ENCODE measurements at regions not wholly inside any gene's neighbourhood (a gene's known extent, or its start where the extent isn't known, plus 50 kb on each side); places are given as distances from the start of the nearest gene placed in this dataset.
"Not testable (repeated sequence)": the region's sequence is repeated elsewhere in the genome, so short reads cannot be mapped to it uniquely, and the experiment has no call there.

- DNase-seq: no peak
These were observed 324.1 kb upstream of the NPSR1 start for GRCh38 chr7:34333925-34334324.

- no peak for DNase-seq
These were observed 320.9 kb upstream of the NPSR1 start for GRCh38 chr7:34337163-34337562.

GRCh38 chr7:34338961-34339526, 319.0 kb upstream of the NPSR1 start:
- no peak for DNase-seq

GRCh38 chr7:34341326-34341725, 316.7 kb upstream of the NPSR1 start:
- no peak for DNase-seq

GRCh38 chr7:34342387-34342786, 315.6 kb upstream of the NPSR1 start:
- DNase-seq: no peak

GRCh38 chr7:34343667-34344066, 314.4 kb upstream of the NPSR1 start:
- DNase-seq: no peak

- no peak for DNase-seq
These were observed 304.0 kb upstream of the NPSR1 start for GRCh38 chr7:34354011-34354410.

GRCh38 chr7:34354899-34355298, 303.1 kb upstream of the NPSR1 start:
- no peak for DNase-seq

GRCh38 chr7:34357068-34357467, 300.9 kb upstream of the NPSR1 start:
- no peak for DNase-seq

GRCh38 chr7:34357946-34358345, 300.1 kb upstream of the NPSR1 start:
- DNase-seq: no peak

GRCh38 chr7:34358578-34358977, 299.4 kb upstream of the NPSR1 start:
- not testable (repeated sequence) for DNase-seq

- DNase-seq: no peak
These were observed 296.3 kb upstream of the NPSR1 start for GRCh38 chr7:34361663-34362250.

GRCh38 chr7:34362621-34363020, 295.4 kb upstream of the NPSR1 start:
- no peak for DNase-seq

- no peak for DNase-seq
These were observed 293.9 kb upstream of the NPSR1 start for GRCh38 chr7:34364130-34364529.

- DNase-seq: no peak
These were observed 293.0 kb upstream of the NPSR1 start for GRCh38 chr7:34365011-34365410.

- DNase-seq: no peak
These were observed 292.4 kb upstream of the NPSR1 start for GRCh38 chr7:34365611-34366010.

- DNase-seq: no peak
These were observed 286.1 kb upstream of the NPSR1 start for GRCh38 chr7:34371922-34372321.

- no peak for DNase-seq
These were observed 284.1 kb upstream of the NPSR1 start for GRCh38 chr7:34373940-34374339.

- DNase-seq: no peak
These were observed 275.7 kb upstream of the NPSR1 start for GRCh38 chr7:34382166-34382893.

GRCh38 chr7:34385384-34385783, 272.6 kb upstream of the NPSR1 start:
- no peak for DNase-seq

GRCh38 chr7:34389332-34390078, 268.5 kb upstream of the NPSR1 start:
- no peak for DNase-seq

GRCh38 chr7:34390103-34390502, 267.9 kb upstream of the NPSR1 start:
- DNase-seq: no peak

- no peak for DNase-seq
These were observed 265.0 kb upstream of the NPSR1 start for GRCh38 chr7:34392972-34393371.

All from T1000 (cell line).